GM12874 (cell line): ENCODE measurements at regions not wholly inside any gene's neighbourhood (a gene's known extent, or its start where the extent isn't known, plus 50 kb on each side); places are given as distances from the start of the nearest gene placed in this dataset.

ENCODE experiments used
- TF ChIP-seq, protein P1 (sequence below): IDR thresholded peaks from 2 replicates; pipeline ENCODE4 v1.5.1; 2011; ENCODE audit warnings: low read depth, mild to moderate bottlenecking, control low read depth, low read length, moderate library complexity; ENCODE audit not compliant: insufficient read depth

DNA sequence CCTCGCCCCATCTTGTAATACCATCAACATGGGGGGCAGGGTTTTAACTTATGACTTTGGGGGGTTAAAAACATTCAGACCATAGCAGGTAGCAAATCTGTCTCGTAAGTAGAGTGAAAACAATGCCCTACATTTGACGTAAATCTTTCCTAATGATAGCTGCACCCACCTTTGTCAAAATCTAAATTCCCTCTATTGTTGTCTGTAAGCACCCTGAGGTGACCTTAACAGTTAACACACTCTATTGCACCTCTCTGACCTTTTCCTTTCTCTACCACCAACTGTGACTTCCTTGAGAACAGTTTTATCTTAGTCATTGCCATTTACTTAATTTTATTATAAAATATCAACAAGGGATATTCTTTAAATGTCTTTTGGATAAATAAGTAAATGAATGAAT, 1024.9 kb upstream of the CNTN5 start:
- TF ChIP-seq, protein P1, sequence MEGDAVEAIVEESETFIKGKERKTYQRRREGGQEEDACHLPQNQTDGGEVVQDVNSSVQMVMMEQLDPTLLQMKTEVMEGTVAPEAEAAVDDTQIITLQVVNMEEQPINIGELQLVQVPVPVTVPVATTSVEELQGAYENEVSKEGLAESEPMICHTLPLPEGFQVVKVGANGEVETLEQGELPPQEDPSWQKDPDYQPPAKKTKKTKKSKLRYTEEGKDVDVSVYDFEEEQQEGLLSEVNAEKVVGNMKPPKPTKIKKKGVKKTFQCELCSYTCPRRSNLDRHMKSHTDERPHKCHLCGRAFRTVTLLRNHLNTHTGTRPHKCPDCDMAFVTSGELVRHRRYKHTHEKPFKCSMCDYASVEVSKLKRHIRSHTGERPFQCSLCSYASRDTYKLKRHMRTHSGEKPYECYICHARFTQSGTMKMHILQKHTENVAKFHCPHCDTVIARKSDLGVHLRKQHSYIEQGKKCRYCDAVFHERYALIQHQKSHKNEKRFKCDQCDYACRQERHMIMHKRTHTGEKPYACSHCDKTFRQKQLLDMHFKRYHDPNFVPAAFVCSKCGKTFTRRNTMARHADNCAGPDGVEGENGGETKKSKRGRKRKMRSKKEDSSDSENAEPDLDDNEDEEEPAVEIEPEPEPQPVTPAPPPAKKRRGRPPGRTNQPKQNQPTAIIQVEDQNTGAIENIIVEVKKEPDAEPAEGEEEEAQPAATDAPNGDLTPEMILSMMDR: no peak

DNA sequence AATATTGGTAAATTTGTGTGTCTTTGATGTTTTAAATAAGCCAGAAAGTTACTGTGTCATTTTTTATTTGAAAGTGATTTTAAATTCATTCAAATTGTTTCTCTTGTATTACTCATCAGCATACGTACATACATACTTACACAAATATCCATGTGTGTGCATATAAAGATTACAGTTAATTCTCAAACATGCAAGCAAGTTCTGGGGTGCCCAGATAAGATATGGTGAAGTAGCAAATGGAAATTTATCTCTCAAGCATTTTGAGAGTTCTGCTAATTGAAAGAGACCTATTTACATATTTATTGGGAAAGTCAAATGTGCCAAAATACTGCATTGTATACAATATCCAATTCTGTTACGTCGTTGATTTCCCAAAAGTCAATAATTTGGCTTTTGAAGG, 1024.0 kb upstream of the CNTN5 start:
- TF ChIP-seq, protein P1: no peak

DNA sequence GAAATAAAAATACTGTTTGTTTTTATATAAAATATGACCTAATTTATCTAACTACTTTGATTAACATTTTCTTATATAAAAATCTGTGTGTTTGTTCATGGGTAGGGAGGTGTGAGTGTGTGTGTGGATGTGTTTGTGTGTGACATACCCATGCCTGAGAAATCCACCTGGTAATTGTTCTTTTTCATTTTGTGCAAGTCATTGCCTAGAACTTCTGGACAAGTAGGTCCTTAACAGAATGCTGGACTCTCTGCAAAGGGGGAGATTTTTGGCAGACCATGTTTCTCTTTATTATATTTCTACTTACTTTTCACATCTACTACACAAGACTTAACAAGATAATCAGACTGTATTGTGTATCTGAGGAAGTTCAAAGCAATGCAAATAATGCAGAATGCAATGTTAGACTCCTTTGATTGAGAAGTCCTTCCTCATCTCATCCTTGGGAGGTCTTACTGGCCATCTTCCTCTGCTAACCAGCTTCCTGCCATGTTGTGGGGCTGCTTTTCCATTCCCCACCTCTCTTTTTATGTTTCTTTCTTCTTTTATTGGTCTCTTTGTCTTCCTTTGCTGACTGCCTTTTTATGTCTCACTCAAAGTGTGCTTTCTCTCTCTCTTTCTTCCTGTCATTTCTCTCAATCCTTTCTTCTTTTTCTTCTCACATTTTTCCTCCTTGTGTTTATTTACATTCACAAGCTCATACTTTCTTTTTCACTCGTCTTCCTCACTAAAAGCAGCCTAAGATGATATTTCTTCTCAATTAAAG, 1017.0 kb upstream of the CNTN5 start:
- TF ChIP-seq, protein P1: no peak

DNA sequence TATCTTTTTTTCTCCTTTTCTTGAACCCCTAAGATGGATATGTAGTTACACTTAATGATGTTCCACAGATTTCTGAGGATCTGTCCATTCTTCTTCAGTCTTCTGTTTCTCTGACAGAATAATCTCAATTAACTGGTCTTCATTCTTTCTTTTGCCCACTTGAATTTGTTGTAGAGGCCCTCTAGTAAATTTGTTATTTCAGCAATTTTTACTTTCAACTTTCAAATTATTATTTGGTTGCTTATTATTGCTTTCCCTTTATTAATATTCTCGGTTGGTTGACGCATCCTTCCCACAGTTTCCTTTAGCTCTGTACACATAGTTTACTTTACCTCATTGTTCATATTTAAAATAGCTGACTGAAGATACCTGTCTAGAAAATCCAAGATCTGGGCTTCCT, 1013.7 kb upstream of the CNTN5 start:
- TF ChIP-seq, protein P1: no peak

DNA sequence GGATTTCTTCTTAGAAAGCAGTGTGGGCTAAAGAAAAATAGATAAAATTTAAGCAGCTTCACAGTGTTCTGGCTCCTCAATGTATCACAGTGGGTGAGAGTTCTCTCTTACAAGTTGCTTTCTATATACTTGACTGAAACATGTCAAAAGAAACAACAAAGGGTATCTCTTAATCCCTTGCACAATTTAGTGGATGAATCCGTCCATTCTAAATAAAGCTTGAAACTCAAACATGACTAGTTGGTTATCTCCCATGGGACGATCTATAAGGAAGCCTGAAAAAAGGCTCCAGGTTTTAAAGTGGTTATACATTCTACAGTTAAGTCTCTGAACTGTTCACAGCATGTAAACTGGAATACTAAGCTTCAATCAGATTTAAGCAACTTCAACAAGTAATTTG, 993.1 kb upstream of the CNTN5 start:
- TF ChIP-seq, protein P1: no peak

DNA sequence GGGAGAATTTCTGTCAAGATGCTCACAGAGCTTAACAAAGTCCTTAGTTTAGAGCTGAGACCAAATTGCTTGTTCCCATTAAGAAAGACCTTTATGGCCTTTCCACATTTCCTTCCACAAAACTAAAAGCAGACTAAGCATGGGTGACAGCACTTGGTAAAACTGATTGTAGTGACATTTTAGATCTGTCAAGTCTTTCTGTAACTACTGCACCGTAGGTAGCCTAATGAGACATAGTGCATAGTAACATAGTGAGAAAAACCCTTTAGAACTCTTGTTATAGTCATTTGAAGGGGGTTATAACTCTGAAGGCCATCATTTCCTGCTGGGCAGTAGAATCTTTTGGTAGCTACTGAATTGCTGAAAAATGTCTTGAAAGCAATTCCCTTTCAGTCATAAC, 990.9 kb upstream of the CNTN5 start:
- TF ChIP-seq, protein P1: no peak

DNA sequence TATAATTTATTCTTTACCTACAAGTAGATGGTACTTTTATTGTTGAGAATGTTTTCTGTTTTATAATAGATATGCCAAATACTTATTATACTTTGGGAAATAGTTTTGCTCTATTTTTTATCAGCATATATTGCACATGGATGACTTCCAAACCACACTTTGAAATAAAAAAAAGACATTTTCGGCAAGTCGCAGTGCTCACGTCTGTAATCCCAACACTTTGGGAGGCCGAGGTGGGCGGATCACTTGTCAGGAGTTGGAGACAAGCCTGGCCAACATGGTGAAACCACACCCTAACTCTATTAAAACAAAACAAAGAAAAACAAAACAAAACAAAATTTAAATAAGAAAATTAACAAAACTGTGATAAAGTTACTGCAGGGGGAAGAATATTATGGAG, 983.9 kb upstream of the CNTN5 start:
- TF ChIP-seq, protein P1: no peak
